Prostate gland (tissue), 2 donors: ENCODE measurements at regions not wholly inside any gene's neighbourhood (a gene's known extent, or its start where the extent isn't known, plus 50 kb on each side); places are given as distances from the start of the nearest gene placed in this dataset.

Experiments
- DNase-seq: peaks from one replicate; pipeline ENCODE4 v3.0.0-alpha.2; 2019; ENCODE audit warnings: low spot score
- H3K27ac ChIP-seq, 2 donors: fragments of 200-600 bp; sonication (generic); 2 replicates each; pipeline ENCODE4 v1.5.1; 2017 to 2019
- H3K27me3 ChIP-seq: fragments of 200-600 bp; sonication (generic); replicated peaks from 2 replicates; pipeline ENCODE4 v1.5.1; 2019; ENCODE audit not compliant: insufficient read depth
- H3K36me3 ChIP-seq, 2 donors: fragments of 200-600 bp; sonication (generic); 1 replicate in 1 of 2; 2 replicates in 1 of 2; pipeline versions ENCODE4 v1.5.1 to v1.8.1; 2017 to 2019
- H3K4me1 ChIP-seq: fragments of 200-600 bp; sonication (generic); replicated peaks from 2 replicates; pipeline ENCODE4 v1.5.1; 2019
- H3K4me3 ChIP-seq, 2 donors: fragments of 200-600 bp; sonication (generic); 2 replicates each; pipeline ENCODE4 v1.5.1; 2017 to 2019
- H3K9me3 ChIP-seq: fragments of 200-600 bp; sonication (generic); 2 replicates; pipeline ENCODE4 v1.5.1; 2017
- CTCF ChIP-seq, 4 experiments: fragments of 200-600 bp in 2 of 4; fragments of 450-650 bp in 2 of 4; sonication (generic) in 2 of 4; IDR thresholded peaks; 1 replicate in 3 of 4; 2 replicates in 1 of 4; pipeline ENCODE4 v1.5.1; 2016 to 2019; ENCODE audit warnings: antibody characterized with exemption in 4 of 4, mild to moderate bottlenecking in 2 of 4, moderate library complexity in 2 of 4
- POLR2A ChIP-seq: fragments of 450-650 bp; IDR thresholded peaks from one replicate; pipeline ENCODE4 v1.6.1; 2016; ENCODE audit warnings: antibody characterized with exemption, mild to moderate bottlenecking
- POLR2AphosphoS5 ChIP-seq: sonication (generic); formaldehyde crosslinking; IDR thresholded peaks from one replicate; pipeline ENCODE4 v1.6.1; 2017; ENCODE audit warnings: antibody characterized with exemption
- WGBS: methylation state at CpG from one replicate; pipeline ENCODE4 v1.1.5; 2018; 5-methylcytosine and 5-hydroxymethylcytosine counted together
- intact Hi-C: fragments of 100-400 bp; cut with DNase I; formaldehyde crosslinking; loops from one replicate; pipeline ENCODE4 v1.14.2; 2022

- TF ChIP-seq CTCF (IDR thresholded peaks at IDR 0.05) (no peak), POLR2AphosphoS5 (no peak), POLR2A (no peak)
- WGBS, result 93% methylated on average over 1 of the region's 1 CpG
- no peaks in the 10 kb centered on the region for H3K27me3 ChIP-seq
Observed at GRCh38 chr4:20326460-20326859, 74.8 kb downstream of the SLIT2 start.

DNA sequence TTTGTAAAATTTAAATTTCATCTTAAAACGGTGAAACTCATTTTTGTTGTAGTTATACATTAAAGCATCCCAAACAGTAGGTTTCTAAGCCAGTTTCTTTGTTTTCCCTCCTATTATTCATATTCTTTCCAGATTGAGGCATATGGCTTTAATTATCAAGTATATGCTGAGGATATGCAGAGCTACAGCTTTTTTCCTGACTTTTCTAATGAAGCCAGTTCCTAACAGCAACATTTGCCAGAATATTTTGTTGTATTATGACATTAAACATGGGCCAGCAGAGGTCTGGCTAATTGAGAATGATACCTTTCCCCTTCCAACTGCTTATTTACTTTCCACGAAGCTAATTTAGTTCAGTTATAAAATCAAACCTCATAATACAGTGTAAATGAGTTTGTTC, 75.3 kb downstream of the SLIT2 start:
- Histone ChIP-seq H3K4me3 (no peak overlapping the region), H3K36me3 (no peaks in the 10 kb centered on the region), H3K27ac (no peak overlapping the region), H3K27me3 (no peaks in the 10 kb centered on the region), H3K9me3 (no peaks in the 10 kb centered on the region), H3K4me1 (no peaks in the 10 kb centered on the region)
- DNase-seq, result no peak
- TF ChIP-seq POLR2A, result no peak
- no peak for TF ChIP-seq CTCF (IDR thresholded peaks at IDR 0.05)
- no peak for TF ChIP-seq POLR2AphosphoS5
- intact Hi-C loops, result no loop called here
- 68% methylated on average over 2 of the region's 2 CpGs for WGBS

More at GRCh38 chr4:20326460-20326859, 74.8 kb downstream of the SLIT2 start:
- H3K4me1 ChIP-seq, result no peaks in the 10 kb centered on the region
- H3K36me3 ChIP-seq, result no peaks in the 10 kb centered on the region
- H3K4me3 ChIP-seq, result no peak overlapping the region
- no peaks in the 10 kb centered on the region for H3K9me3 ChIP-seq
- DNase-seq, result no peak
- intact Hi-C loops, result no loop called here
- no peak overlapping the region for H3K27ac ChIP-seq

- H3K27me3 ChIP-seq, result no peaks in the 10 kb centered on the region
- intact Hi-C loops, result no loop called here
- H3K27ac ChIP-seq, result no peak overlapping the region
- WGBS, result 83% methylated on average over 2 of the region's 2 CpGs
- H3K36me3 ChIP-seq, result no peaks in the 10 kb centered on the region
- H3K9me3 ChIP-seq, result no peaks in the 10 kb centered on the region
- H3K4me3 ChIP-seq, result no peak overlapping the region
- no peak for TF ChIP-seq POLR2A
- no peak for TF ChIP-seq CTCF (IDR thresholded peaks at IDR 0.05)
- no peak for TF ChIP-seq POLR2AphosphoS5
- no peaks in the 10 kb centered on the region for H3K4me1 ChIP-seq
- DNase-seq, result no peak
Observed at GRCh38 chr4:20327808-20328207, 76.1 kb downstream of the SLIT2 start.

- no peaks in the 10 kb centered on the region for H3K36me3 ChIP-seq
- 77% methylated on average over 1 of the region's 1 CpG for WGBS
- H3K4me1 ChIP-seq, result no peaks in the 10 kb centered on the region
- DNase-seq, result no peak
- intact Hi-C loops, result no loop called here
- H3K27ac ChIP-seq, result no peak overlapping the region
- no peaks in the 10 kb centered on the region for H3K9me3 ChIP-seq
- no peaks in the 10 kb centered on the region for H3K27me3 ChIP-seq
- TF ChIP-seq POLR2AphosphoS5 (no peak), CTCF (IDR thresholded peaks at IDR 0.05) (no peak), POLR2A (no peak)
- no peak overlapping the region for H3K4me3 ChIP-seq
Observed at GRCh38 chr4:20331642-20332041, 79.9 kb downstream of the SLIT2 start.

DNA sequence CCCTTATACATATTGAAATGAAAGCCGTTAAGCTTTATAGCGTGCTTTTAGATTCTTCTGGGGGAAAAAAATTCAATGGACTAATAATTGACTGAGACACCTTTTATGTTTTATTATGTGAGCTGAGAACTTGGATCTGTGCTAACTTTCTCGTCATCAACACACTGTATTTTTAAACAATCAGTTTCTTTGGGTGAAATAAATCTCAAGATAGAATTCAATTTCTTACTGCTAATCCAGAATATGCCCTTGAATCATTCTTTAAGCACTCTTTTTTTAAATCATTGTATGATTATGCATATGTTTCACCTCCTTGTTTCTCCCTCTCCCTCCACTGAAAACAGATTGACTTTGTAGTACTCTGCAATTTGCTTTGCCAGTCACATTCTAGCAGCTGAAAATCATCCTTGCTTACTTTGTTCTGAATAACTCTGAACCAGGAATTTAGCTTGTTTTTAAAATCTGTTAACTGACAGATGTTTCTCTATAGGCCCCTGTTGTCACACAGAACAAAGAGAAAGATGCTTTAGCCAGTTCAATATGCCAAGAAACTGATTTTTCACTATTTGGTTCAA, 81.5 kb downstream of the SLIT2 start:
- Histone ChIP-seq H3K4me1 (no peaks in the 10 kb centered on the region), H3K27ac (no peak overlapping the region), H3K9me3 (no peaks in the 10 kb centered on the region), H3K4me3 (no peak overlapping the region), H3K36me3 (no peaks in the 10 kb centered on the region), H3K27me3 (no peaks in the 10 kb centered on the region)
- intact Hi-C loops, result no loop called here
- no peak for DNase-seq
- 60% methylated on average over 3 of the region's 3 CpGs for WGBS
- TF ChIP-seq POLR2AphosphoS5 (no peak), CTCF (IDR thresholded peaks at IDR 0.05) (no peak), POLR2A (no peak)
